Muscle of leg (tissue), 3 donors: ENCODE measurements at regions not wholly inside any gene's neighbourhood (a gene's known extent, or its start where the extent isn't known, plus 50 kb on each side); places are given as distances from the start of the nearest gene placed in this dataset.

Source experiments
- DNase-seq: peaks from one replicate; pipeline ENCODE4 v3.0.0; 2013
- H3K27ac ChIP-seq: one replicate; pipeline ENCODE4 v1.5.1; 2013; ENCODE audit warnings: mild to moderate bottlenecking, low read length, control low read depth
- H3K27me3 ChIP-seq: one replicate; pipeline ENCODE4 v1.6.1; 2013; ENCODE audit warnings: low read length; ENCODE audit not compliant: control insufficient read depth, insufficient read depth
- H3K36me3 ChIP-seq: one replicate; pipeline ENCODE4 v1.6.1; 2013; ENCODE audit warnings: low read length; ENCODE audit not compliant: control insufficient read depth, insufficient read depth
- H3K4me1 ChIP-seq: one replicate; pipeline ENCODE4 v1.6.1; 2013; ENCODE audit warnings: low read length; ENCODE audit not compliant: control insufficient read depth, insufficient read depth
- H3K4me3 ChIP-seq: one replicate; pipeline ENCODE4 v1.5.1; 2013; ENCODE audit warnings: low read length, control low read depth
- H3K9me3 ChIP-seq: replicated peaks from 2 replicates; pipeline ENCODE4 v1.6.1; 2013; ENCODE audit warnings: low read depth, low read length; ENCODE audit not compliant: control insufficient read depth
- WGBS: methylation state at CpG from one replicate; pipeline ENCODE4 v1.1.5; 2013; ENCODE audit warnings: missing lambda C conversion rate; ENCODE audit not compliant: insufficient coverage; 5-methylcytosine and 5-hydroxymethylcytosine counted together

DNA sequence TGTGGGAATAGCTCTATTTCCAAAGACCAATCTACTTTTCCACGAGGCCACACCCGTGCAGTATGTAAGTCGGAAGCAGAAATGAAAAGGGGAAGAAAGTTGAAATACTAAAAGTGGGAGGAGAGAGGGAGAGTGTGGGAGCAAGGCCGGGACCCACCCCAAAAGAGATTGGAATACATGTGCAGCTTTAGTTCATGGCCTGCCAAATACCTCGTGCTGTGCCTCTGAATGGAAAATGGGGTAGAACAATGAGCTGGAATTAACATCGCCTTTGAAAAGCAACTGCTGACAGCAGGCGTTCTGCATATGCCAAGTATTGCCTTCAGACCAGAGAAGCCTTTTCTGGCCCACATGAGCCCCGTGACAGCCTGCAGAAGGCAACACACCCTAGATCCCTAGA lies 155.6 kb downstream of the CD83 start:
- Histone ChIP-seq H3K27ac (no peak overlapping the region), H3K4me1 (peaks cover 25% of the 10 kb centered on the region), H3K4me3 (no peak overlapping the region), H3K27me3 (no peaks in the 10 kb centered on the region), H3K36me3 (no peaks in the 10 kb centered on the region), H3K9me3 (no peaks in the 10 kb centered on the region)
- WGBS, result 70% methylated on average over 7 of the region's 8 CpGs
- peak; percentile 29 for DNase-seq

DNA sequence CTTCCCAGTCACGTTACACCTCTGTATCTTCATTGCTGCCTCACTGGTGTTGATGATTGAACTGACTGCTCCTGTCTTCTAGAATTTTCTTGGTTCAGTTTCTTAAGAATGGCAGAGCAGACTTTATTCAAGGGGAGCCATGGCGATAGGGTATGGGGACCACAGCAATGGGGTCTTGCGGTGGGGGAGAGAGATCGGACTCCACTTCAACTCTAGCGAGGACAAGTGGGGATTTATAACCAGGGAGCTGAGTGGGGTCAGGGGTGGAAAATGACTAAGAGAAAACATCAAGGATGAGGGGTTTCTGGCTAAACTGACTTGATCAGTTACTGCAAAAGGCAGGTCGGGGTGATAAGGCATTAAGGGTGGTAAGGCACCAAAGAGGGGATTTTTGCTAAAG lies 156.4 kb downstream of the CD83 start:
- no peak for DNase-seq
- H3K27ac ChIP-seq, result no peak overlapping the region
- no peaks in the 10 kb centered on the region for H3K9me3 ChIP-seq
- no peaks in the 10 kb centered on the region for H3K36me3 ChIP-seq
- peaks cover 25% of the 10 kb centered on the region for H3K4me1 ChIP-seq
- H3K27me3 ChIP-seq, result no peaks in the 10 kb centered on the region
- H3K4me3 ChIP-seq, result no peak overlapping the region
- 97% methylated on average over 6 of the region's 6 CpGs for WGBS

DNA sequence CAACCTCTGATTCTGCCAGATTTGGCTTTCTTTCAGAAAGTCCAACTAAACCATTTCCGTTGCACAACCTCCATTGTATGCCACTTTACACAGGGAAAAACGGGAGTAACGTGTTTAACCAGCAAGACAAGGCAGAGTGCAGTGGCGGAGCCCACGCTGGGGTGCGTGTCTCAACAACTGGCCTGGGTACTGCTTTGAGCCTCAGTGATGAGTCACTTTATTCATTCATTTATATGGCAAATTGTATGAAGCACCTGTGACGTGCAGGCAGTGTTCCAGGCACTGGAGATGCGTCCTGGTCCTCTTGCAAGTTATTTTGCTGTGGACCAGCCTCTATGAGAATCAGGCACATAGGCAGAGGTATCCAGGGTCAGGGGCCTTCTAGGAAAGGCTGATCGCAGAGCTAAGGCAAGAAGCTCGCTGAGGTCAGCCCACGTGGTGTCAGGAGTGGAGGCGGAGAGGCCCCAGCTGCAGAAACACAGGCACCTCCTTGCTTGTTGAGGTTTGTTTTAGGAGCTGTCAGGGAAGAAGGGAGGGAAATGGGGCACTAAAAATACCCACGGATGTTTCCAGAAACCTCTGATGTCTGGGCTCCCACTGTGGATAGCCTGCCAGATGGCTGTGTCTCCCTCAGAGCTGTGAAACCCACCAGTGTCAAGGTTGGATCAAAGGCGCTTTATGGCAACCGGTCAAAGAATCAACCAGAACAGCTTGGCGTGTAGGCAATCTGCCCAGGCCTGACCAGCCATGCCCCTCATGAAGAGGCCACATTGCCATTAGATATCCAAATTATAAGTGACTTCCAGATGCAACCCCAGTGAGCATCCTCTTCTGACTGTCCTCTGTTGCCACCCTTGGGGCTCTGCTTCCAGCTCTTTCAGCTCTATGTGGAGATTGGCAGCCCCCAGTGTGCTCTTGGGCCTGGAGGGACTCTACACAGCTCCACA lies 157.2 kb downstream of the CD83 start:
- H3K27ac ChIP-seq, result peak overlapping the region; percentile 16
- 78% methylated on average over 8 of the region's 16 CpGs for WGBS

DNA sequence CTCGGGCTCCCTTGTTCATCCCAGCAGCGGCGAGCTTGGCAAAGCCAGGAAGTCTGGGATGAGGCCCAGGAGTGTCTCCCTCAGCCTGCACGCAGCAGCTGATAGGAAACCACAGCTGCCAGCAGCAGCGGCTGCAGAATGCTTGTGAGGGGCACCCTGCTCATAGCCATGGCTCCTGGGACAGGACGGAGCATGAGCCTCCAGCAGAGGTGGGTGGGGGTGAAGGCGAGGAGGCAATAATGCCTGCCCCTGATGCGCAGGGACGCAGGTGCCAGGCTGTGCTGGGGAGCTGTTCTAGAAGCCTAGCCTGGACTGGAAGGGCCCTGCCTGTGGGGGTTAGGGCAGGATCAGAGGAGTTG lies 157.9 kb downstream of the CD83 start:
- Histone ChIP-seq H3K4me1 (peaks cover 25% of the 10 kb centered on the region), H3K9me3 (peaks cover 4% of the 10 kb centered on the region)
- WGBS, result 27% methylated on average over 7 of the region's 9 CpGs

More for the DNA sequence above, 157.2 kb downstream of the CD83 start:
- H3K27me3 ChIP-seq, result no peaks in the 10 kb centered on the region
- H3K4me3 ChIP-seq, result no peak overlapping the region
- peaks cover 25% of the 10 kb centered on the region for H3K4me1 ChIP-seq
- H3K36me3 ChIP-seq, result no peaks in the 10 kb centered on the region
- no peak for DNase-seq
- H3K9me3 ChIP-seq, result no peaks in the 10 kb centered on the region

DNA sequence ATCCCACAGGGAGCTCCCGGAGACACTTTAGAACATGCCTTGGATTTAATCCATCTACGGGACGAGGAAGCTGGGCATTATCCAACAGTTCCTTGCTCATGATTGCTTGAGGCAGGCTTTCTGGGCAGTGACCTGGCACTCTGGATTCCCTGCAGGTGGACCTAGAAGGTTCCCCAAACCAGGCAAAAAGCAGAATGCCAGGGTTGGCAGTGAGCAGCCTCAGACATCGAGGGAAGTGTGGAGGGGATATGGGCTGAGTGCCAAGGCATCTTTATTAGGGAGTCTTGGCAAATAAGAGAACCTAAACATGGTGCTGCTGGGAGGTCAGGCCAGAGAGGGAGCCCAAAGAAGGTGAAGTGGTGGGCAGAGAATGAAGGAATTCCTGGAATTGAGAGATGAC lies 158.5 kb downstream of the CD83 start:
- H3K27ac ChIP-seq, result no peak overlapping the region
- no peaks in the 10 kb centered on the region for H3K36me3 ChIP-seq
- DNase-seq, result no peak
- H3K27me3 ChIP-seq, result peaks cover 3% of the 10 kb centered on the region
- no peak overlapping the region for H3K4me3 ChIP-seq
- peaks cover 25% of the 10 kb centered on the region for H3K4me1 ChIP-seq
- H3K9me3 ChIP-seq, result peaks cover 4% of the 10 kb centered on the region
- WGBS, result 32% methylated on average over 4 of the region's 4 CpGs

More for the DNA sequence above, 157.9 kb downstream of the CD83 start:
- DNase-seq, result peak; percentile 83
- no peak overlapping the region for H3K4me3 ChIP-seq
- H3K36me3 ChIP-seq, result no peaks in the 10 kb centered on the region
- peaks cover 3% of the 10 kb centered on the region for H3K27me3 ChIP-seq
- H3K27ac ChIP-seq, result no peak overlapping the region

DNA sequence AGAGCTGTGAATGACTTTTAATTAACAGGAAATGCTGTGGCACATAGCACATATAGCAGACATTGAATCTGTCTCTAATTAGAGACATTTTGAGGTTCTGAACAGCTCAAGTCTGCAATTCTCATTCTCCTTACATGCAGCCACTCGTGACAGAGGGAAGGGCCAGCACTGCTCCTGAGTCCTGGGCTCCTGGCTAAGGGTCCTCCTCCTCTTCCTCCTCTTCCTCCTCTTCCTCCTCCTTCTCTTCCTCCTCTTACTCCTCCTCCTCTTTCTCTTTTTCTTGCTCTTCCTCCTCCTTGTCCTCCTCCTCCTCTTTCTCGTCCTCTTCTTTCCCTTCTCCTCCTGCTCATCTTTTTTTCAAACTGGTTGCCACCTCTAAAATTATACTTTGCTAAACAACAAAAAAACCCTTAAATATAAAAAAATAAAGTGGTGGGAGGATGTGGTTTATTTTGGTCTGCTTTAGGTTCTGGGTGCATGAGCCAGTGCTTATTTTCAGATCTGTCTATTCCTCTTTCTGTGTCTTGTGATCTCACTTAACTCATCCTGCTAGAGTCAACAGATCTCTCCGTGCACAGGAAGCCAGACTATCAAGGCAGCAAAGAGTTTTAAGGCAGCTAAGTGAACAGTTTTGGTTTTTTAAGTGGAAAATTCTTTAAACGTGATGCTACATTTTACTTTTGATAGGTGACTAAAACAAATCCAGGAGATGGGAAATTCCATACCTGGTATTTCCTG lies 159.3 kb downstream of the CD83 start:
- no peak overlapping the region for H3K4me3 ChIP-seq
- 50% methylated on average over 1 of the region's 4 CpGs for WGBS
- peaks cover 3% of the 10 kb centered on the region for H3K27me3 ChIP-seq
- no peaks in the 10 kb centered on the region for H3K36me3 ChIP-seq
- H3K9me3 ChIP-seq, result peaks cover 4% of the 10 kb centered on the region
- H3K4me1 ChIP-seq, result peaks cover 25% of the 10 kb centered on the region
- peak overlapping the region; percentile 62 for H3K27ac ChIP-seq
- DNase-seq, result peak; percentile 75

DNA sequence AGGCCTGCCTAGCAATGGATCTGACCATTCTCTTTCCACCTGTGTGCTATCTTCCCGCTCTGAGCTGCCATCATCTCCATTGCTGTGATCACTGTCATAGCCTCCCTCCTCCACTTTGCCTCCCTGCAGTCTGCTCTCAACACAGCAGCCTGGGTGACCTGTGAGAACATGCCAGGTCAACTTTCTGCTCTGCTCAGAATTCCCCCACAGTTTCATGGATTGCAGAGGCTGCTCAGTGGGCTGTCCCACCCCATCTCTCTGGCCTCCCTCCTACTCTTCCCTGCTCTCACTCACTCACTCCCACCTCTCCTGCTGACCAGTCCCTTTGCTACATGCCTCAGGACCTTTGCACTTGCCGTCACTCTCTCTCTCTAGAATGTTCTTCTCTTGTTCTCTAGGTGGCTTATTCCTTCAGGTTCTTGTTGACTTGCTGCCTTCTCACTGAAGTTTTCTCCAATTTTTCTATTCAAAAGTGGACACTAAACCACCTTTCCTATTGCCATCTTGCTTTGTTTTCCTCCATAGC lies 159.9 kb downstream of the CD83 start:
- no peak for DNase-seq

DNA sequence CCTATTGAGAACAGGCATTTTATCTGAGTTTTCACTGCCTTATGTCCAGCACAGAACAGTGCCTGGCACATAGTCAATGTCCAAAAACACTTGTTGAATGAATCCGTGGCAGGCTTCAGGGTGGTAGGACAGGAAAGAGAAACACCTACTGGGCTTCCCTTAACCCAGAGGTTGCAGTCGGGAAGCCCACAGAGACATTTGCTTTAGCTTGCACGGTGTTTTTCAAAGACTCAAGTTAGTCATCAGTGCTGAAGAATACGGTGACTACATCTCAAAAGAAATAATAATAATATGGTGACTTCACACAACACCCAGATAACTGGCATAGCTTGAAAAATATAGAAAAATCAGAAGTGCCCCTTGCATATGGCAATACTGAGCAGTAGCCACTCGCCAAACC lies 160.4 kb downstream of the CD83 start:
- no peak for DNase-seq
- Histone ChIP-seq H3K27ac (no peak overlapping the region), H3K27me3 (peaks cover 3% of the 10 kb centered on the region), H3K36me3 (no peaks in the 10 kb centered on the region), H3K9me3 (peaks cover 4% of the 10 kb centered on the region), H3K4me3 (no peak overlapping the region), H3K4me1 (peaks cover 25% of the 10 kb centered on the region)
- WGBS, result 100% methylated on average over 1 of the region's 5 CpGs

More for the DNA sequence above, 159.9 kb downstream of the CD83 start:
- H3K27me3 ChIP-seq, result peaks cover 3% of the 10 kb centered on the region
- H3K36me3 ChIP-seq, result no peaks in the 10 kb centered on the region
- peak overlapping the region; percentile 62 for H3K27ac ChIP-seq
- H3K4me3 ChIP-seq, result no peak overlapping the region
- 88% methylated on average over 2 of the region's 2 CpGs for WGBS
- H3K9me3 ChIP-seq, result peaks cover 4% of the 10 kb centered on the region
- peaks cover 25% of the 10 kb centered on the region for H3K4me1 ChIP-seq

DNA sequence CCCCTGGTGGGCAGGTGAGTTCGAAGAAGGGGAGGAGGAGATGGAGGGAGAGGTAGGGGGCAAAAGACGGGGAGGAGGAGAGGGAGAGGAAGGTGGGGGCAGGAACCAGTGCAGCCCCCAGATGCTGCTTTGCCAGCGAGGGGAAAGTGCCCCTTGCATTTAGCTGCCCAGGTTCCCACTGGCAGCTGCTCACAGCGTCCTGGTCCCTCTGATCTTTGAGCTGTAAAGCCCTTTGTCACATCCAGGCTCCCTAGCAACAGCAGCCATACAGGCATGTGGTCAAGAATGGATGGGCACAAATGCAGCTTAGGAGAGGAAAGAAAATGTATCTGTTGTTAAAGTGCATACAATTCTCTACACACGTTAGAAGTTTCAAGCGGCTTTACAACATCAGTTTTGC lies 160.9 kb downstream of the CD83 start:
- Histone ChIP-seq H3K36me3 (no peaks in the 10 kb centered on the region), H3K27ac (no peak overlapping the region), H3K4me3 (no peak overlapping the region), H3K9me3 (peaks cover 4% of the 10 kb centered on the region), H3K4me1 (peaks cover 25% of the 10 kb centered on the region), H3K27me3 (peaks cover 3% of the 10 kb centered on the region)
- 63% methylated on average over 3 of the region's 6 CpGs for WGBS
- DNase-seq, result no peak

DNA sequence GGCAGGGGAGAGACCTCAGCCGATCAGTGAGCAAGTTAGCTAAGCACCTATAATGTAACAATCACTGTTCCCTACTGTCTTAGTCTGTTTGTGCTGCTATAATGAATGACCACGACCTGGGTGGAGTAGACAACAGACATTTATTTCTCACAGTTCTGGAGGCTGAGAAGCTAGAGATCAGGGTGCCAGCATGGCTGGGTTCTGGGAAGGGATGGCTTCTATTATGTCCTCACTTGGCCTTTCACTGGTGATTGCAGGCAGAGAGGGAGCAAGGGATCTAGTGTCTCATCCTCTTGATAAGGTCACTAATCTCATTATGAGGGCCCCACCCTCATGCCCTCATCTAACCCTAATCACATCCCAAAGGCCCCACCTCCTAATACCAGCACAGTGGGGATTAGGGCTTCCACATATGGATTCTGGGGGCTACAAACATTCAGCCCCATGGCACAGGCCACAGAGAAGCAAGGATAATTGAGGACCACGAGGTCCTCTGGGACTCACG lies 162.5 kb downstream of the CD83 start:
- H3K9me3 ChIP-seq, result peaks cover 4% of the 10 kb centered on the region
- 100% methylated on average over 2 of the region's 4 CpGs for WGBS
- no peak overlapping the region for H3K27ac ChIP-seq
- H3K4me3 ChIP-seq, result no peak overlapping the region
- H3K36me3 ChIP-seq, result no peaks in the 10 kb centered on the region
- peaks cover 18% of the 10 kb centered on the region for H3K4me1 ChIP-seq
- DNase-seq, result no peak
- H3K27me3 ChIP-seq, result peaks cover 3% of the 10 kb centered on the region
